Kidney epithelial cell (primary cell): ENCODE measurements at regions not wholly inside any gene's neighbourhood (a gene's known extent, or its start where the extent isn't known, plus 50 kb on each side); places are given as distances from the start of the nearest gene placed in this dataset.
"Not testable (repeated sequence)": the region's sequence is repeated elsewhere in the genome, so short reads cannot be mapped to it uniquely, and the experiment has no call there.

Source experiments
- DNase-seq: peaks from one replicate; pipeline ENCODE4 v3.0.0-alpha.2; 2010; ENCODE audit warnings: low read depth
- H3K27me3 ChIP-seq: 2 replicates; pipeline ENCODE4 v1.6.0; 2011; ENCODE audit warnings: low read length; ENCODE audit not compliant: control insufficient read depth, insufficient read depth
- H3K36me3 ChIP-seq: 2 replicates; pipeline ENCODE4 v1.5.1; 2011; ENCODE audit warnings: low read length; ENCODE audit not compliant: control insufficient read depth, insufficient read depth
- H3K4me3 ChIP-seq: 2 replicates; pipeline ENCODE4 v1.5.1; 2011; ENCODE audit warnings: low read depth, mild to moderate bottlenecking, control low read depth, low read length
- CTCF ChIP-seq: IDR thresholded peaks from 2 replicates; pipeline ENCODE4 v1.5.1; 2011; ENCODE audit warnings: mild to moderate bottlenecking, moderate library complexity, low read length, control low read depth, inconsistent platforms; ENCODE audit not compliant: insufficient read depth, poor library complexity, severe bottlenecking

DNA sequence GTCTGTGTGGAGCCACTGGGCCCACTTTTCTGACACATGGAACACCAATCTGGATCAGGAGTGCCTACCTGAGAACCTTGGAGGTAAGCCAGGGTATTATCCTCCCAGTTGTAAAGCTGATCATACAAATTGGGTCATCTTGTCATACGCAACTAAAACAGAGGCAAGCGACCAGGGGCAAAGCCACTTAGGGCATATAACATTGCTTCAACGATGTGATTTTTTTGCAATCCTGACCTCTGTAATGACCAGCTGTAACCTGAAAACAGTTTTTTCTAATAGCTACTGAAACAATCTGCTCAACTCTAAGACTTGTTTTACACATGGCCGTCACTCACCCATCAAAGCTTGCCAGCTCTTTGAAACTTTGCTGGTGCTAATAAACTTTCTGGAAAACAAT, 261.5 kb upstream of the AGTR2 start:
- TF ChIP-seq CTCF, result no peak
- peaks cover 11% of the 10 kb centered on the region for H3K27me3 ChIP-seq

GRCh38 chrX:115911967-115912366, 258.6 kb upstream of the AGTR2 start:
- DNase-seq, result no peak

More for the DNA sequence above, 261.5 kb upstream of the AGTR2 start:
- no peak for DNase-seq
- Histone ChIP-seq H3K4me3 (no peak overlapping the region), H3K36me3 (no peaks in the 10 kb centered on the region)

GRCh38 chrX:115912372-115912897, 258.1 kb upstream of the AGTR2 start:
- no peak overlapping the region for H3K4me3 ChIP-seq
- no peak for TF ChIP-seq CTCF
- H3K36me3 ChIP-seq, result no peaks in the 10 kb centered on the region
- no peak for DNase-seq
- peaks cover 8% of the 10 kb centered on the region for H3K27me3 ChIP-seq

More at GRCh38 chrX:115911967-115912366, 258.6 kb upstream of the AGTR2 start:
- no peak for TF ChIP-seq CTCF
- H3K36me3 ChIP-seq, result no peaks in the 10 kb centered on the region
- H3K27me3 ChIP-seq, result peaks cover 8% of the 10 kb centered on the region
- H3K4me3 ChIP-seq, result no peak overlapping the region

DNA sequence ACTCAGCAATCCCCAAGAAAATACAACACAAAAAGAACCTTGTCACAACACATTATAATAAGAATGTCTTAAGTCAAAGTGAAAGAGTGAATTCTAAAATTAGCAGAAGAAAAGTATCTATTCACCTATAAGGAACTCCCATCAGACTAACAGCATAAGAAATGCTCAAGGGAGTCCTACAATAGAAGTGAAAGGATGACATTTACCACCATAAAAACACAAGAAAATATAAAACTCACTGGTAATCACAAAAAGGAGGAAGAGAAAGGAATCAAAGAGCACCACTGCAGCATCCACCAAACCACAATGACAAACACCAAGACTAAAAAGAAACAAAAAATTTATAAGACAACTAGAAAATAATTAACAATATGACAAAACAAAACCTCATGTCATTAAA, 257.0 kb upstream of the AGTR2 start:
- no peak for TF ChIP-seq CTCF
- H3K36me3 ChIP-seq, result no peaks in the 10 kb centered on the region
- DNase-seq, result no peak
- H3K27me3 ChIP-seq, result peaks cover 8% of the 10 kb centered on the region
- no peak overlapping the region for H3K4me3 ChIP-seq

DNA sequence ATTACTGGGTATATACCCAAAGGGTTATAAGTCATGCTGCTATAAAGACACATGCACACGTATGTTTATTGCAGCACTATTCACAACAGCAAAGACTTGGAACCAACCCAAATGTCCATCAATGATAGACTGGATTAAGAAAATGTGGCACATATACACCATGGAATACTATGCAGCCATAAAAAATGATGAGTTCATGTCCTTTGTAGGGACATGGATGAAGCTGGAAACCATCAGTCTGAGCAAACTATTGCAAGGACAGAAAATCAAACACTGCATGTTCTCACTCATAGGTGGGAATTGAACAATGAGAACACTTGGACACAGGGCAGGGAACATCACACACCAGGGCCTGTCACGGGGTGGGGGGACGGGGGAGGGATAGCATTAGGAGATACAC, 254.9 kb upstream of the AGTR2 start:
- DNase-seq, H3K27me3 ChIP-seq, H3K4me3 ChIP-seq, H3K36me3 ChIP-seq: not testable (repeated sequence)

GRCh38 chrX:115929480-115929879, 241.1 kb upstream of the AGTR2 start:
- no peak for DNase-seq
- no peaks in the 10 kb centered on the region for H3K36me3 ChIP-seq
- no peaks in the 10 kb centered on the region for H3K27me3 ChIP-seq
- no peak overlapping the region for H3K4me3 ChIP-seq
- TF ChIP-seq CTCF, result no peak
